ENCODE measurements at regions not wholly inside any gene's neighbourhood (a gene's known extent, or its start where the extent isn't known, plus 50 kb on each side); places are given as distances from the start of the nearest gene placed in this dataset.
"Not testable (repeated sequence)": the region's sequence is repeated elsewhere in the genome, so short reads cannot be mapped to it uniquely, and the experiment has no call there.

GRCh38 chr3:171981271-171981605, 58.1 kb upstream of the FNDC3B start:
- ChIA-PET CTCF (no interaction called here), POLR2A (no interaction called here)
- Mint-ChIP-seq H3K36me3 (ENCODE audit: low read depth) (no peaks in the 10 kb centered on the region), H3K27ac (no peak overlapping the region), H3K4me1 (ENCODE audit: low read depth) (peaks cover 7% of the 10 kb centered on the region), H3K27me3 (no peaks in the 10 kb centered on the region), H3K4me3 (no peak overlapping the region), H3K9me3 (no peaks in the 10 kb centered on the region)
- TF ChIP-seq, protein P1, sequence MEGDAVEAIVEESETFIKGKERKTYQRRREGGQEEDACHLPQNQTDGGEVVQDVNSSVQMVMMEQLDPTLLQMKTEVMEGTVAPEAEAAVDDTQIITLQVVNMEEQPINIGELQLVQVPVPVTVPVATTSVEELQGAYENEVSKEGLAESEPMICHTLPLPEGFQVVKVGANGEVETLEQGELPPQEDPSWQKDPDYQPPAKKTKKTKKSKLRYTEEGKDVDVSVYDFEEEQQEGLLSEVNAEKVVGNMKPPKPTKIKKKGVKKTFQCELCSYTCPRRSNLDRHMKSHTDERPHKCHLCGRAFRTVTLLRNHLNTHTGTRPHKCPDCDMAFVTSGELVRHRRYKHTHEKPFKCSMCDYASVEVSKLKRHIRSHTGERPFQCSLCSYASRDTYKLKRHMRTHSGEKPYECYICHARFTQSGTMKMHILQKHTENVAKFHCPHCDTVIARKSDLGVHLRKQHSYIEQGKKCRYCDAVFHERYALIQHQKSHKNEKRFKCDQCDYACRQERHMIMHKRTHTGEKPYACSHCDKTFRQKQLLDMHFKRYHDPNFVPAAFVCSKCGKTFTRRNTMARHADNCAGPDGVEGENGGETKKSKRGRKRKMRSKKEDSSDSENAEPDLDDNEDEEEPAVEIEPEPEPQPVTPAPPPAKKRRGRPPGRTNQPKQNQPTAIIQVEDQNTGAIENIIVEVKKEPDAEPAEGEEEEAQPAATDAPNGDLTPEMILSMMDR (IDR thresholded peaks at IDR 0.05), result no peak
- no peak for DNase-seq
- ATAC-seq, result no peak
- intact Hi-C loops (cut with micrococcal nuclease), result no loop called here

GRCh38 chr3:171982828-171983227, 56.5 kb upstream of the FNDC3B start:
- TF ChIP-seq, protein P1 (IDR thresholded peaks at IDR 0.05), result no peak
- CTCF ChIA-PET, result no interaction called here
- no peaks in the 10 kb centered on the region for H3K9me3 Mint-ChIP-seq
- DNase-seq (no peak), ATAC-seq (no peak)
- intact Hi-C loops (cut with micrococcal nuclease), result no loop called here
- H3K27ac Mint-ChIP-seq, result no peak overlapping the region
- no peaks in the 10 kb centered on the region for H3K36me3 Mint-ChIP-seq (ENCODE audit: low read depth)
- POLR2A ChIA-PET, result no interaction called here
- no peak overlapping the region for H3K4me3 Mint-ChIP-seq
- no peaks in the 10 kb centered on the region for H3K27me3 Mint-ChIP-seq
- H3K4me1 Mint-ChIP-seq (ENCODE audit: low read depth), result peaks cover 8% of the 10 kb centered on the region

DNA sequence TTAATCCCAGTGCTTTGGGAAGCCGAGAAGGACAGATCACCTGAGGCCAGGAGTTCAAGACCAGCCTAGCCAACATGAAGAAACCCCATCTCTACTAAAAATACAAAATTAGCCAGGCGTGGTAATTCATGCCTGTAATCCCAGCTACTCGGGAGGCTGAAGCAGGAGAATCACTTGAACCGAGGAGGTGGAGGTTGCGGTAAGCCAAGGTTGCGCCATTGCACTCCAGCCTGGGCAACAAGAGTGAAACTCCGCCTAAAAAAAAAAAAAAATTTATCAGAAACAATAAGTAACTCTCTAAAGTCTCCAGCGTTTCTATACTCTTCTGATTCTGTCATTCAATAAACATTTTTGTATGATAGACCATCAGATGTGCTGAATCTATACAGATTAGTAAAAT, 55.7 kb upstream of the FNDC3B start:
- CTCF ChIA-PET; H3K36me3 Mint-ChIP-seq (ENCODE audit: low read depth); ATAC-seq; POLR2A ChIA-PET; H3K27me3 Mint-ChIP-seq; DNase-seq; H3K27ac Mint-ChIP-seq; H3K9me3 Mint-ChIP-seq; H3K4me1 Mint-ChIP-seq (ENCODE audit: low read depth); intact Hi-C loops (cut with micrococcal nuclease); H3K4me3 Mint-ChIP-seq: not testable (repeated sequence)

- Mint-ChIP-seq H3K4me3 (no peak overlapping the region), H3K27ac (no peak overlapping the region), H3K9me3 (no peaks in the 10 kb centered on the region), H3K27me3 (no peaks in the 10 kb centered on the region), H3K36me3 (ENCODE audit: low read depth) (no peaks in the 10 kb centered on the region), H3K4me1 (ENCODE audit: low read depth) (peaks cover 8% of the 10 kb centered on the region)
- intact Hi-C loops (cut with micrococcal nuclease), result no loop called here
- TF ChIP-seq, protein P1 (IDR thresholded peaks at IDR 0.05), result no peak
- POLR2A ChIA-PET, result no interaction called here
- DNase-seq (no peak), ATAC-seq (no peak)
- CTCF ChIA-PET, result no interaction called here
Observed at GRCh38 chr3:171984883-171985282, 54.5 kb upstream of the FNDC3B start.

GRCh38 chr3:171986176-171986575, 53.2 kb upstream of the FNDC3B start:
- Mint-ChIP-seq H3K36me3 (ENCODE audit: low read depth) (no peaks in the 10 kb centered on the region), H3K4me3 (no peak overlapping the region), H3K27me3 (no peaks in the 10 kb centered on the region), H3K9me3 (no peaks in the 10 kb centered on the region), H3K27ac (no peak overlapping the region), H3K4me1 (ENCODE audit: low read depth) (peaks cover 2% of the 10 kb centered on the region)
- no peak for ATAC-seq
- DNase-seq, result no peak
- ChIA-PET CTCF (no interaction called here), POLR2A (no interaction called here)
- intact Hi-C loops (cut with micrococcal nuclease), result no loop called here
- TF ChIP-seq, protein P1 (IDR thresholded peaks at IDR 0.05), result no peak

DNA sequence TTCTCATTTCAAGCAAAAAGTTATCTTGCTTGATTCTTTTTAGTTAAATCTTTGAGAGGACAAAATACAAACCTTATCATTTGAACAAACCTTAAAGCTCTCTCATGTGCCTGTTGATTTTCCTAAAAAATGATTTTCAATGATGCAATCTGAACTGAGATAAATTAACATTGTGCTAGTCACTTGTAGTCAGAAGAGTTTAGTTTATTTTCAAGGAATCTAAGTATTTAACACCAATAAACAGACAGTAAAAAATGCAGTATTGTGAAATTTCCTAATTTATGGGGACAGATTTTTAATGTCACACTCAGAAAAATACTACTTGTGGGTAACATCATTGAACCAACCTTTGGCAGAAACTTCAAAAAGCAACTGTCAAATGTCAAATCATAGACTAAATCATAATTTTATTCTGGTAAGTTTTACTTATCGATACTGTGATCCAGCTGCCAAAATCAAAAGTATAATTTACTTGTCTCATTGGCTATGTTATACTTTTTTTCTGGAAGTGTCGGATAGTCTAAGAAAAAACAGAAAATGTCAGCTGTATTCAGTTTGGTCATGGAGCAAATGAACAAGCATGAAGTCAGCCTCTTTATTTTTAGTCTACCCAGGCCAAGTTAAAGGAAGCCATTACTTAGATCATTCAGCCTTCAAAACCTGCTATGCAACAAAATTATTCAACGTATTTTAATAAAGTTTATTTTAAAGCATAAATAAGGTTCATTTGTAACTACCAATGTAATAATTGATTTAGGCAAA, 52.4 kb upstream of the FNDC3B start:
- intact Hi-C loops (cut with micrococcal nuclease), result no loop called here
- POLR2A ChIA-PET, result no interaction called here
- no peak overlapping the region for H3K4me3 Mint-ChIP-seq
- H3K4me1 Mint-ChIP-seq (ENCODE audit: low read depth), result peaks cover 2% of the 10 kb centered on the region
- H3K27me3 Mint-ChIP-seq, result no peaks in the 10 kb centered on the region
- no peaks in the 10 kb centered on the region for H3K36me3 Mint-ChIP-seq (ENCODE audit: low read depth)
- CTCF ChIA-PET, result no interaction called here
- ATAC-seq (no peak), DNase-seq (no peak)
- H3K27ac Mint-ChIP-seq, result no peak overlapping the region
- TF ChIP-seq, protein P1 (IDR thresholded peaks at IDR 0.05), result no peak
- H3K9me3 Mint-ChIP-seq, result no peaks in the 10 kb centered on the region
